WTC11 (cell line): ENCODE measurements at regions not wholly inside any gene's neighbourhood (a gene's known extent, or its start where the extent isn't known, plus 50 kb on each side); places are given as distances from the start of the nearest gene placed in this dataset.

Experiments
- ETV6 ChIP-seq: sonication (generic); formaldehyde crosslinking; IDR thresholded peaks from 2 replicates; pipeline ENCODE4 v1.8.1; 2022; ENCODE audit warnings: mild to moderate bottlenecking, missing genetic modification reagents
- FOXK1 ChIP-seq: sonication (generic); formaldehyde crosslinking; IDR thresholded peaks from 2 replicates; pipeline ENCODE4 v1.8.0; 2022; ENCODE audit warnings: mild to moderate bottlenecking, moderate library complexity, missing genetic modification reagents
- GABPB1 ChIP-seq: sonication (generic); formaldehyde crosslinking; IDR thresholded peaks from 2 replicates; pipeline ENCODE4 v1.8.1; 2023; ENCODE audit warnings: mild to moderate bottlenecking, missing genetic modification reagents
- HMGA2 ChIP-seq: fragments of 250-450 bp; sonication (Bioruptor Pico); IDR thresholded peaks from 2 replicates; pipeline ENCODE4 v1.4.0; 2021; ENCODE audit warnings: mild to moderate bottlenecking, moderate library complexity
- PRRX2 ChIP-seq: fragments of 250-450 bp; sonication (Bioruptor Pico); IDR thresholded peaks from 2 replicates; pipeline ENCODE4 v1.8.0; 2021; ENCODE audit warnings: mild to moderate bottlenecking
- SMAD4 ChIP-seq: sonication (generic); formaldehyde crosslinking; IDR thresholded peaks from 2 replicates; pipeline ENCODE4 v1.8.0; 2022; ENCODE audit warnings: mild to moderate bottlenecking, missing genetic modification reagents
- TP53 ChIP-seq: sonication (generic); formaldehyde crosslinking; IDR thresholded peaks from 2 replicates; pipeline ENCODE4 v1.8.1; 2023; ENCODE audit warnings: mild to moderate bottlenecking, missing genetic modification reagents
- TF ChIP-seq, protein P1 (sequence below): sonication (generic); formaldehyde crosslinking; IDR thresholded peaks from 2 replicates; pipeline ENCODE4 v1.8.0; 2023; ENCODE audit warnings: mild to moderate bottlenecking, missing genetic modification reagents
- TF ChIP-seq, protein P2 (sequence below): fragments of 200-600 bp; IDR thresholded peaks from 2 replicates; pipeline ENCODE4 v1.8.0; 2022; ENCODE audit warnings: antibody characterized with exemption
- TF ChIP-seq, protein P3 (sequence below): sonication (generic); formaldehyde crosslinking; conservative IDR thresholded peaks from 2 replicates; pipeline ENCODE4 v1.8.1; 2022; ENCODE audit warnings: mild to moderate bottlenecking, missing genetic modification reagents

DNA sequence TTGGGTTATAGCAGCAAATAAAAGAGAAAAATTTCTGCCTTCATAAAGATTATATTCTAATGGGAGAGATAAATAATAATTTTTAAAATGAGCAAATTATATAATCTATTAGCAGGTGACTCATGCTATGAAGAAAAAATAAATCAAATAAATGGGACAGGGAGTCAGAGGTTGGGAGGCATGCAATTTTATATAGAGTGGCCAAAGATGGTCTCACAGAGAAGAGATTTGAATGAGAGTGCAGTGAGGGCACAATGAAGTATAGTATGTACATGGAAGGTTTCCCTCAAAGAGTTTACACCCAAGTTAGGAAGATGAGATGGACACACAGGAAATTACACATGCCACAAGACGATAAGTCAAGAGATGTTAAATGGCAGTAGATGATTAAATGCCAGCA lies 369.4 kb downstream of the TXNL1 start:
- TF ChIP-seq HMGA2 (CRISPR knock-in tag) (no peak), TP53 (CRISPR knock-in tag) (no peak), SMAD4 (CRISPR knock-in tag) (no peak), ETV6 (no peak), PRRX2 (CRISPR knock-in tag) (no peak), GABPB1 (CRISPR knock-in tag) (no peak), FOXK1 (CRISPR knock-in tag) (no peak)
- TF ChIP-seq, protein P1, sequence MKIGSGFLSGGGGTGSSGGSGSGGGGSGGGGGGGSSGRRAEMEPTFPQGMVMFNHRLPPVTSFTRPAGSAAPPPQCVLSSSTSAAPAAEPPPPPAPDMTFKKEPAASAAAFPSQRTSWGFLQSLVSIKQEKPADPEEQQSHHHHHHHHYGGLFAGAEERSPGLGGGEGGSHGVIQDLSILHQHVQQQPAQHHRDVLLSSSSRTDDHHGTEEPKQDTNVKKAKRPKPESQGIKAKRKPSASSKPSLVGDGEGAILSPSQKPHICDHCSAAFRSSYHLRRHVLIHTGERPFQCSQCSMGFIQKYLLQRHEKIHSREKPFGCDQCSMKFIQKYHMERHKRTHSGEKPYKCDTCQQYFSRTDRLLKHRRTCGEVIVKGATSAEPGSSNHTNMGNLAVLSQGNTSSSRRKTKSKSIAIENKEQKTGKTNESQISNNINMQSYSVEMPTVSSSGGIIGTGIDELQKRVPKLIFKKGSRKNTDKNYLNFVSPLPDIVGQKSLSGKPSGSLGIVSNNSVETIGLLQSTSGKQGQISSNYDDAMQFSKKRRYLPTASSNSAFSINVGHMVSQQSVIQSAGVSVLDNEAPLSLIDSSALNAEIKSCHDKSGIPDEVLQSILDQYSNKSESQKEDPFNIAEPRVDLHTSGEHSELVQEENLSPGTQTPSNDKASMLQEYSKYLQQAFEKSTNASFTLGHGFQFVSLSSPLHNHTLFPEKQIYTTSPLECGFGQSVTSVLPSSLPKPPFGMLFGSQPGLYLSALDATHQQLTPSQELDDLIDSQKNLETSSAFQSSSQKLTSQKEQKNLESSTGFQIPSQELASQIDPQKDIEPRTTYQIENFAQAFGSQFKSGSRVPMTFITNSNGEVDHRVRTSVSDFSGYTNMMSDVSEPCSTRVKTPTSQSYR, result no peak
- TF ChIP-seq, protein P2, sequence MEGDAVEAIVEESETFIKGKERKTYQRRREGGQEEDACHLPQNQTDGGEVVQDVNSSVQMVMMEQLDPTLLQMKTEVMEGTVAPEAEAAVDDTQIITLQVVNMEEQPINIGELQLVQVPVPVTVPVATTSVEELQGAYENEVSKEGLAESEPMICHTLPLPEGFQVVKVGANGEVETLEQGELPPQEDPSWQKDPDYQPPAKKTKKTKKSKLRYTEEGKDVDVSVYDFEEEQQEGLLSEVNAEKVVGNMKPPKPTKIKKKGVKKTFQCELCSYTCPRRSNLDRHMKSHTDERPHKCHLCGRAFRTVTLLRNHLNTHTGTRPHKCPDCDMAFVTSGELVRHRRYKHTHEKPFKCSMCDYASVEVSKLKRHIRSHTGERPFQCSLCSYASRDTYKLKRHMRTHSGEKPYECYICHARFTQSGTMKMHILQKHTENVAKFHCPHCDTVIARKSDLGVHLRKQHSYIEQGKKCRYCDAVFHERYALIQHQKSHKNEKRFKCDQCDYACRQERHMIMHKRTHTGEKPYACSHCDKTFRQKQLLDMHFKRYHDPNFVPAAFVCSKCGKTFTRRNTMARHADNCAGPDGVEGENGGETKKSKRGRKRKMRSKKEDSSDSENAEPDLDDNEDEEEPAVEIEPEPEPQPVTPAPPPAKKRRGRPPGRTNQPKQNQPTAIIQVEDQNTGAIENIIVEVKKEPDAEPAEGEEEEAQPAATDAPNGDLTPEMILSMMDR, result no peak
- TF ChIP-seq, protein P3, sequence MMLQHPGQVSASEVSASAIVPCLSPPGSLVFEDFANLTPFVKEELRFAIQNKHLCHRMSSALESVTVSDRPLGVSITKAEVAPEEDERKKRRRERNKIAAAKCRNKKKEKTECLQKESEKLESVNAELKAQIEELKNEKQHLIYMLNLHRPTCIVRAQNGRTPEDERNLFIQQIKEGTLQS (CRISPR knock-in tag), result no peak
